Lung (tissue), 11 donors: ENCODE measurements at regions not wholly inside any gene's neighbourhood (a gene's known extent, or its start where the extent isn't known, plus 50 kb on each side); places are given as distances from the start of the nearest gene placed in this dataset.

ENCODE experiments used
- ATAC-seq: fragments of 200-7000 bp; cut with Tn5 transposase; one replicate; pipeline ENCODE4 v1.9.1; 2020; ENCODE audit warnings: moderate number of reproducible peaks; ENCODE audit not compliant: insufficient read depth, low FRiP score
- DNase-seq, 3 donors: peaks; one replicate each; pipeline ENCODE4 v3.0.0-alpha.2; 2013 to 2017
- H3K27ac ChIP-seq, 2 donors: one replicate each; pipeline ENCODE4 v1.5.1; 2013; ENCODE audit warnings: mild to moderate bottlenecking in 2 of 2, moderate library complexity in 2 of 2, control low read depth in 1 of 2, inconsistent platforms in 1 of 2, low read depth in 1 of 2, low read length in 1 of 2
- H3K27me3 ChIP-seq, 3 donors: one replicate each; pipeline ENCODE4 v1.5.1; 2013; ENCODE audit warnings: low read length in 2 of 3; ENCODE audit not compliant: control insufficient read depth in 3 of 3, insufficient read depth in 3 of 3
- H3K36me3 ChIP-seq, 4 donors: one replicate each; pipeline ENCODE4 v1.5.1; 2013; ENCODE audit warnings: low read length in 4 of 4, mild to moderate bottlenecking in 1 of 4, moderate library complexity in 1 of 4; ENCODE audit not compliant: control insufficient read depth in 4 of 4, insufficient read depth in 4 of 4
- H3K4me1 ChIP-seq, 5 donors: one replicate each; pipeline ENCODE4 v1.5.1; 2013; ENCODE audit warnings: low read length in 5 of 5, mild to moderate bottlenecking in 2 of 5, moderate library complexity in 1 of 5; ENCODE audit not compliant: control insufficient read depth in 5 of 5, insufficient read depth in 5 of 5
- H3K4me3 ChIP-seq: one replicate; pipeline ENCODE4 v1.5.1; 2013; ENCODE audit warnings: mild to moderate bottlenecking, control low read depth, moderate library complexity
- H3K9ac ChIP-seq, 2 donors: one replicate each; pipeline ENCODE4 v1.5.1; 2013; ENCODE audit warnings: low read length in 2 of 2, control low read depth in 1 of 2; ENCODE audit not compliant: insufficient read depth in 1 of 2
- H3K9me3 ChIP-seq, 4 donors: one replicate each; pipeline ENCODE4 v1.5.1; 2013; ENCODE audit warnings: low read length in 3 of 4, mild to moderate bottlenecking in 1 of 4, moderate library complexity in 1 of 4; ENCODE audit not compliant: control insufficient read depth in 4 of 4, insufficient read depth in 3 of 4
- WGBS, 2 donors: extraction: QIAGEN DNeasy Blood & Tissue Kit; methylation state at CpG; one replicate each; pipeline ENCODE4 v1.1.7; 2013; 5-methylcytosine and 5-hydroxymethylcytosine counted together
- TF ChIP-seq, protein P1 (sequence below): IDR thresholded peaks from 2 replicates; pipeline ENCODE4 v1.5.1; 2012; ENCODE audit warnings: mild to moderate bottlenecking; ENCODE audit errors: control extremely low read depth, extremely low read depth
- donor health status: control.
- donor health status: control.
- donor health status: Bipolar disorder and iron deficiency.
- donor health status: healthy.
- donor health status: DM: yes; HTN: yes; CAD: no.

DNA sequence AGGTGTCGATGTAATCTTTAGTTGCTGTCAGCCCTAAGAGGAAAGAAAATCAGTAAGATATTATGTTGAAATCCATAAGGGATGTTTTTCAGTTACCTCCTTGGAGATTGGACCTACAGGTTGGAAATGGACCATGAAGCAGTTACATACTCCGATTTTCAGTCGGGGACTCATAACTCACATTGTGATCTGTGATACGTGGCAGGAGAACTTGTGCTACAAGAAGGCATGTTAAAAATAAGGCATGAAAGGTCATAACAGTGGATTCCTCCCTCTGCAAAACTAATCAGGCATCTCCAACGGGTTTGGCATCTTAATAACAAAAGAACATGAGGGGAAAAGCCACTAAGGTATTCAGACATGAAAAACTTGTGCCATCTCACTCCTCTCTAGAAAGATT, 111.2 kb upstream of the CACHD1 start:
- Histone ChIP-seq H3K27me3 (no peaks in the 10 kb centered on the region), H3K27ac (no peak overlapping the region), H3K4me1 (peaks cover 0 to 7% (median 2%) of the 10 kb centered on the region in 5 donors), H3K9ac (no peak overlapping the region), H3K4me3 (no peak overlapping the region), H3K9me3 (no peaks in the 10 kb centered on the region), H3K36me3 (no peaks in the 10 kb centered on the region)
- DNase-seq (no peak), ATAC-seq (no peak)
- 85 to 87% methylated on average over 5 of the region's 5 CpGs for WGBS, 2 donors
- TF ChIP-seq, protein P1, sequence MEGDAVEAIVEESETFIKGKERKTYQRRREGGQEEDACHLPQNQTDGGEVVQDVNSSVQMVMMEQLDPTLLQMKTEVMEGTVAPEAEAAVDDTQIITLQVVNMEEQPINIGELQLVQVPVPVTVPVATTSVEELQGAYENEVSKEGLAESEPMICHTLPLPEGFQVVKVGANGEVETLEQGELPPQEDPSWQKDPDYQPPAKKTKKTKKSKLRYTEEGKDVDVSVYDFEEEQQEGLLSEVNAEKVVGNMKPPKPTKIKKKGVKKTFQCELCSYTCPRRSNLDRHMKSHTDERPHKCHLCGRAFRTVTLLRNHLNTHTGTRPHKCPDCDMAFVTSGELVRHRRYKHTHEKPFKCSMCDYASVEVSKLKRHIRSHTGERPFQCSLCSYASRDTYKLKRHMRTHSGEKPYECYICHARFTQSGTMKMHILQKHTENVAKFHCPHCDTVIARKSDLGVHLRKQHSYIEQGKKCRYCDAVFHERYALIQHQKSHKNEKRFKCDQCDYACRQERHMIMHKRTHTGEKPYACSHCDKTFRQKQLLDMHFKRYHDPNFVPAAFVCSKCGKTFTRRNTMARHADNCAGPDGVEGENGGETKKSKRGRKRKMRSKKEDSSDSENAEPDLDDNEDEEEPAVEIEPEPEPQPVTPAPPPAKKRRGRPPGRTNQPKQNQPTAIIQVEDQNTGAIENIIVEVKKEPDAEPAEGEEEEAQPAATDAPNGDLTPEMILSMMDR = no peak

DNA sequence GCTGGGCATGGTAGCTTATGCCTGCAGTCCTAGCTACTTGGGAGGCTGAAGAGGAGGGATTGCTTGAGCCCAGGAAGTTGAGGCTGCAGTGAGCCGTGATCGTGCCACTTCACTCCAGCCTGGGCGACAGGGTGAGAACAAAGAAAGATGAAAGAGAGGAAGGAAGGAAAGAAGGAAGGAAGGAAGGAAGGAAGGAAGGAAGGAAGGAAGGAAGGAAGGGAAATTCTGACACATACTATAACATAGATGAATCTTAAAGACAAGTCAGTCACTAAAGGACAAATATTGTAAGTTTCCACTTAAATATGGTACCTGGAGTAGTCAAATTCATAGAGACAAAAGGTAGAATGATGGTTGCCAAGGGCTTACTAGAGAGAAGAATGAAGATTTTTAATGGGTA, 108.0 kb upstream of the CACHD1 start:
- ATAC-seq = no peak
- no peak overlapping the region for H3K4me3 ChIP-seq
- H3K9ac ChIP-seq = no peak overlapping the region
- H3K4me1 ChIP-seq = peaks cover 0 to 4% (median 1%) of the 10 kb centered on the region in 5 donors
- no peak overlapping the region for H3K27ac ChIP-seq
- H3K27me3 ChIP-seq = no peaks in the 10 kb centered on the region
- H3K9me3 ChIP-seq = no peaks in the 10 kb centered on the region
- DNase-seq = no peak
- WGBS, 2 donors = 71 to 73% methylated on average over 3 of the region's 3 CpGs
- TF ChIP-seq, protein P1 = no peak
- no peaks in the 10 kb centered on the region for H3K36me3 ChIP-seq

DNA sequence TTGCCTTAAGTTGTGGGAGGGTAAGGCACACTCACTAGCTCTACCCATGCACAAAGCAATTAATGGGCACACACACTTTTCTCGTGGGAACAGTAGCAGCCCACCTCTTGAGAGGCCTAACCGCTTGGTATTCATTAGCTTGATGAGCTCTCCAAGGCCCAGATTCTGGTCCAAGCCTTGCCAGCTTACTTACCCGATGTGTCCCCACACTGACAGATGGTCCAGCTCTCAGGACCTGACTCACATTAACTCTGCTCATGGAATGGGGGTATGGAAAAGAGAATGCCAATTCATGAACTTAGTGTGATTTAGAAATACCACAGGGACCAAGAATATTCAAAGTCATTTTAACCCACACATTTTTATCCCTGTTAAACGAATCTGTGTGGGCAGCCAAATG, 106.8 kb upstream of the CACHD1 start:
- no peak for ATAC-seq
- WGBS, 2 donors = 88 to 89% methylated on average over 4 of the region's 4 CpGs
- TF ChIP-seq, protein P1 = no peak
- no peak overlapping the region for H3K27ac ChIP-seq
- H3K4me1 ChIP-seq = peaks cover 0 to 4% (median 0%) of the 10 kb centered on the region in 5 donors
- DNase-seq = no peak
- no peaks in the 10 kb centered on the region for H3K27me3 ChIP-seq
- H3K9me3 ChIP-seq = no peaks in the 10 kb centered on the region
- H3K9ac ChIP-seq = no peak overlapping the region
- H3K36me3 ChIP-seq = no peaks in the 10 kb centered on the region
- H3K4me3 ChIP-seq = no peak overlapping the region

DNA sequence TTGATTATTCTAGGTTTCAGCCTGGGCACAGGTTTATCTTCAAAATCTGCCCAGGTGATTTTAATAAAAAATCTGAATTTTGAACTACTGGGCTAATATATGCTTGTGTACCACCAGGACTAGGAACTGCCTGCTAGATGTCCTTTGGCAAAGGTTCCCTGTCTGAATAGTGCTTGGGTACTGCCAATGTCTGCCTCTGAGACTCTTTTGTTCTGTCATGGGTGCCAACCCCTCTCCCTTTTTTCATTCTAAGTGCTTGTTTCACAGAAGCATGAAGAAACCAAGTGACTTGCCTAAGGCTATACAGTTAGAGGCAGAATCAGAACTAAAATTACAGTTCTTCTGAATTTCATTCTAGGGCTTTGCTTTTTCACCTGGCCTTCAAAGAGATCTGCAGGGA, 106.3 kb upstream of the CACHD1 start:
- TF ChIP-seq, protein P1 = no peak
- Histone ChIP-seq H3K4me3 (no peak overlapping the region), H3K9me3 (no peaks in the 10 kb centered on the region), H3K27ac (no peak overlapping the region), H3K9ac (no peak overlapping the region), H3K4me1 (peaks cover 0 to 4% (median 0%) of the 10 kb centered on the region in 5 donors), H3K27me3 (no peaks in the 10 kb centered on the region), H3K36me3 (no peaks in the 10 kb centered on the region)
- no peak for DNase-seq
- no peak for ATAC-seq
